Esophagus (tissue), 2 donors: ENCODE measurements at regions not wholly inside any gene's neighbourhood (a gene's known extent, or its start where the extent isn't known, plus 50 kb on each side); places are given as distances from the start of the nearest gene placed in this dataset.

Experiments used
- H3K27ac ChIP-seq, 2 donors: one replicate each; pipeline ENCODE4 v1.5.1; 2013; ENCODE audit warnings: low read depth in 2 of 2, mild to moderate bottlenecking in 2 of 2, inconsistent platforms in 1 of 2, low read length in 1 of 2, moderate library complexity in 1 of 2
- H3K27me3 ChIP-seq, 2 donors: one replicate each; pipeline ENCODE4 v1.6.1; 2013; ENCODE audit warnings: low read length in 2 of 2, control low read depth in 1 of 2, mild to moderate bottlenecking in 1 of 2; ENCODE audit not compliant: insufficient read depth in 2 of 2, control insufficient read depth in 1 of 2
- H3K36me3 ChIP-seq, 2 donors: one replicate each; pipeline ENCODE4 v1.6.1; 2013; ENCODE audit warnings: low read length in 1 of 2; ENCODE audit not compliant: control insufficient read depth in 2 of 2, insufficient read depth in 2 of 2
- H3K4me1 ChIP-seq, 2 donors: one replicate each; pipeline ENCODE4 v1.6.1; 2013; ENCODE audit warnings: low read length in 1 of 2; ENCODE audit not compliant: control insufficient read depth in 2 of 2, insufficient read depth in 2 of 2
- H3K4me3 ChIP-seq, 2 donors: one replicate each; pipeline ENCODE4 v1.5.1; 2013; ENCODE audit warnings: low read length in 2 of 2, mild to moderate bottlenecking in 2 of 2, low read depth in 1 of 2, moderate library complexity in 1 of 2
- H3K9me3 ChIP-seq, 2 donors: one replicate each; pipeline ENCODE4 v1.6.1; 2013; ENCODE audit warnings: mild to moderate bottlenecking in 2 of 2, low read depth in 1 of 2, low read length in 1 of 2, moderate library complexity in 1 of 2; ENCODE audit not compliant: control insufficient read depth in 2 of 2, insufficient read depth in 1 of 2
- WGBS, 2 donors: extraction: QIAGEN DNeasy Blood & Tissue Kit; methylation state at CpG; one replicate each; pipeline ENCODE4 v1.1.7; 2013; 5-methylcytosine and 5-hydroxymethylcytosine counted together
- donor health status: healthy with polysubstance abuse.
- donor health status: Bipolar disorder and iron deficiency.

DNA sequence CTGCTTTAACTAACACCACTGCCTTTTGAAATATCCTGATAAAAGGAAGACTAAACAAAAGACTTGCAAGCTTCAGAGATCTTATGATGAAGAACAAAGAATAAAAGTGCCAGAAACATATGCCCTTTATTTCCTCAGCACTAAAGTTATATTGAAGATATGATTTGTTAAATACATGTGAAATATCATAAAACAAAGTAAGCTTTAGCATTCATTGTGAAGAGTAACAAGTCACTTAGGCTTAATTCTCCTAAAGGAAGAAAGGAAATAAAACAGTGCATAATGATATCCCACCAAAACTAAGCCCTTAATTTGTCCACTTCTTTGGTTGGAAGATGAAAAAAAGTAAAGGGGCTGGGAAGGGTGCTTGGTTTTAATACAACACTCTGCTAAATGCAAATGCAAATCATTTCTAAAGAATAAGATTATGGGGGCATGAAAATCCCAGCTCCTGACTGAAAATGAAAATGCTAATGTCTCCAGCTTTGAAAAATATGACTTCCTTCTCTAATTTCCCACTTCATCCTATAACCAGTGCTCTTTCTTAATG lies 227.2 kb downstream of the FAT4 start:
- Histone ChIP-seq H3K36me3 (no peaks in the 10 kb centered on the region), H3K27me3 (no peaks in the 10 kb centered on the region), H3K9me3 (peaks cover 0 to 3% of the 10 kb centered on the region in 2 donors), H3K4me1 (no peaks in the 10 kb centered on the region), H3K4me3 (no peak overlapping the region), H3K27ac (no peak overlapping the region)

DNA sequence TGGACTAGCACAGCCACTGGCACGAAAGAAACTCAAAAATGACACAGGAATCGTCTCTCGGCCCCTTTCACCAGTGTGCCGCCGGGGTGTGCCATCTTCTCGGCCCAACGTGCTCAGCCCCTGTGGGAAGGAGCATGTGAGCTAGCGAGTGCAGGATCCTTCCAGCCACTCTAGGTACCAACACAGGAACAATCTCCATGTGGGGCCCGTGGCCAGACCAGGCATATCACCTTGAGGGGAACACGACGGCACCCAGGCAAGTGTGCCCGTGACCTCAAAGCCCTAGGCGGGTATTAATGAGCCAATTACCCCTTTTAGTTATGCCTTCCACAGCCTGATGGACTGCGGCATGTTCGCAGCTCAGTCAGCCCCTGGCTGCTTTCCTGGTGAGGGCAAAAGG lies 231.5 kb downstream of the FAT4 start:
- H3K4me1 ChIP-seq, result no peaks in the 10 kb centered on the region
- H3K9me3 ChIP-seq, result peaks cover 0 to 3% of the 10 kb centered on the region in 2 donors
- WGBS, 2 donors, result 90 to 95% methylated on average over 15 of the region's 15 CpGs
- no peaks in the 10 kb centered on the region for H3K27me3 ChIP-seq
- no peaks in the 10 kb centered on the region for H3K36me3 ChIP-seq
- no peak overlapping the region for H3K27ac ChIP-seq
- no peak overlapping the region for H3K4me3 ChIP-seq

DNA sequence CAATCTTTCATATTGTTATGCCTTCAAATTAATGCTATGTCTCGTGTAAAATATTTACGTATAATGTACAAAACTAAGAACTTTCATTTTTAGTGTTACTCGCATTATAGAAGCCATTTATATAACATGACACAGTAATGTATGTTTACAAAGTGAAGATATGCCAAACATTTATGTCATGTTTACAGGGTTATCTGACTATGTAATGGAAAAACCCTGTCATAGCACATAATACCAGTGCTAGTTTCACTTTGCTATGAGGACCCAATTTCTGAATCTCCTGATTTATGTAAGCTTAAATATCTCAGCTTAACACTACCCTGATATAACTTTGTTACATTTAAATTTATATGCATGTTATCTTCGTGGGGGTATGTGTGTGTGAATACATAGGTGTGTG lies 233.1 kb downstream of the FAT4 start:
- no peak overlapping the region for H3K4me3 ChIP-seq
- 67 to 68% methylated on average over 4 of the region's 4 CpGs for WGBS, 2 donors
- H3K4me1 ChIP-seq, result no peaks in the 10 kb centered on the region
- no peak overlapping the region for H3K27ac ChIP-seq
- no peaks in the 10 kb centered on the region for H3K27me3 ChIP-seq
- no peaks in the 10 kb centered on the region for H3K36me3 ChIP-seq
- H3K9me3 ChIP-seq, result peaks cover 0 to 3% of the 10 kb centered on the region in 2 donors

DNA sequence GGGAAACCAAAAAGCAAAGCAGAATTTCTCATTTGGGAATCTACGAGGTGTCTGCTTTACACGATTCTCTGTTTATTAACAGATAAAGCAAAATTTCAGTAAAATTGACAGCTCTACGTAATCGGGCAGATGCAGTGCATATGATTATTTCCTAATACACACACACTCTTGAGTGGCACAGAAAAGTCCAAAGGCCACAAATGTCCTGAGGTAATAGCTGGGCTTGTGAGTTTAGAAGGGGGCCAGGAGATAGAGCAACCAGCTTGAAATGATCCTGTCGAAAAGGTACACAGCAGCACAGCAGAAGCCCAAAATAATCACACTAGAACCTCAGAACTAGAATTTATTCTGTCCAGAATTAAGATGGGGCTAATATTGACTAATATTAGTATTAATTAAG lies 236.0 kb downstream of the FAT4 start:
- H3K9me3 ChIP-seq, result peaks cover 0 to 3% of the 10 kb centered on the region in 2 donors
- WGBS, 2 donors, result 61 to 78% methylated on average over 5 of the region's 5 CpGs
- no peaks in the 10 kb centered on the region for H3K27me3 ChIP-seq
- no peaks in the 10 kb centered on the region for H3K36me3 ChIP-seq
- no peak overlapping the region for H3K27ac ChIP-seq
- no peaks in the 10 kb centered on the region for H3K4me1 ChIP-seq
- H3K4me3 ChIP-seq, result no peak overlapping the region

DNA sequence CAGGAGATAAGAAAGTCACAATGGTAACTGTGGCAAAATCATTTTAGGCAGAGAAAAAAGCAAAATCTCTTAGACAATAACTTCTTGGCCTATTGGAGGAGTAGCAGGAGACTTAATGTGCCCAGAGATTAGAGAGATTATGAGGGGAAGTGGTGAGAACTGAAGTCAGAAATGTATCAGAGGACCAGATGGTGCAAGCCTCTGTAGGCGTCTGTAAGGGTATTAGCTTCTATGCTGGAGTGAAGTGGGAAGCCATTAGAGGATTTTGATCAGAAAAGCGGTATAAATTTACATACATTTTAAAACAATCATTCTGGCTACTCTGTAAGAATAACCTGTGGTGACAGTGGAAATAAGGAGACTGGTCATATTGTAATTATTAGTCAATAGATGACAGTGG lies 236.7 kb downstream of the FAT4 start:
- H3K27ac ChIP-seq, result no peak overlapping the region
- H3K36me3 ChIP-seq, result no peaks in the 10 kb centered on the region
- H3K4me3 ChIP-seq, result no peak overlapping the region
- 79 to 86% methylated on average over 2 of the region's 2 CpGs for WGBS, 2 donors
- no peaks in the 10 kb centered on the region for H3K27me3 ChIP-seq
- H3K4me1 ChIP-seq, result no peaks in the 10 kb centered on the region
- H3K9me3 ChIP-seq, result no peaks in the 10 kb centered on the region

DNA sequence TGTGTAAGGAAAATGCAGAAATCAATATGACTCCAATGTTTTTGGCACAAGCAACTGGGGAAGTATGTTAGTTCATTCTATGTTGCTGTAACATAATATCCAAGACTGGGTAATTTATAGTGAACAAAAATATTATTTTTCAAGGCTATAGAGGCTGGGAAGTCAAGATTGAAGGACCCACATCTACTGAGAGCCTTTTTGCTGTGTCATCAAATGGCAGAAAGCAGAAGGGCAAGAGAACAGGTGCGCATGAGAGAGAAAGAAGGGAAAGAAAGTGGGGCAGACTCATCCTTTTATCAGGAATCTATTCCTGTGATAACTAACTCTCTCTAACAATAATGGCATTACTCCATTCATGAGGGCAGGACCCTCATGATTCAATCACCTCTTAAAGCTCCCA lies 237.2 kb downstream of the FAT4 start:
- Histone ChIP-seq H3K9me3 (no peaks in the 10 kb centered on the region), H3K4me1 (no peaks in the 10 kb centered on the region), H3K36me3 (no peaks in the 10 kb centered on the region), H3K27me3 (no peaks in the 10 kb centered on the region), H3K4me3 (no peak overlapping the region), H3K27ac (no peak overlapping the region)
- 84 to 100% methylated on average over 1 of the region's 1 CpG for WGBS, 2 donors

DNA sequence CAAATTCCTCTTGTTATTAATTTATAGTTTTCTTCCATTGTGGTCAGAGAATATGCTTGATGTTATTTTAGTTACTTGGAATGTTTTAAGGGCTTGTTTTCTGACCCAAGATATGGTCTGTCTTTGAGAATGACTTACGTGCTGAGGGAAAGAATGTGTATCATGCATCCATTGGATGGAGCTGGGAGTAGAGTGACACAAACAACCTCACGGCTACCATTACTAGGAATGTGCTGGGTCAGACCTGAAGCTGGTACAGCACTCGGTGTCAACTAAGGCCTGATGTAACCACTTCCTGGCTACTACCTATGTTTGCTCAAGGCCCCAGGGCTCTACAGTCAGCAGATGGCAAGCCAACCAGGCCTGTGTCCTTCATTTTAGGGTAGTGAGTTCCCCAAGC lies 257.8 kb downstream of the FAT4 start:
- no peak overlapping the region for H3K27ac ChIP-seq
- WGBS, 2 donors, result 83 to 89% methylated on average over 3 of the region's 3 CpGs
- H3K4me1 ChIP-seq, result no peaks in the 10 kb centered on the region
- no peaks in the 10 kb centered on the region for H3K36me3 ChIP-seq
- peaks cover 0 to 2% of the 10 kb centered on the region in 2 donors for H3K9me3 ChIP-seq
- no peak overlapping the region for H3K4me3 ChIP-seq
- H3K27me3 ChIP-seq, result no peaks in the 10 kb centered on the region

DNA sequence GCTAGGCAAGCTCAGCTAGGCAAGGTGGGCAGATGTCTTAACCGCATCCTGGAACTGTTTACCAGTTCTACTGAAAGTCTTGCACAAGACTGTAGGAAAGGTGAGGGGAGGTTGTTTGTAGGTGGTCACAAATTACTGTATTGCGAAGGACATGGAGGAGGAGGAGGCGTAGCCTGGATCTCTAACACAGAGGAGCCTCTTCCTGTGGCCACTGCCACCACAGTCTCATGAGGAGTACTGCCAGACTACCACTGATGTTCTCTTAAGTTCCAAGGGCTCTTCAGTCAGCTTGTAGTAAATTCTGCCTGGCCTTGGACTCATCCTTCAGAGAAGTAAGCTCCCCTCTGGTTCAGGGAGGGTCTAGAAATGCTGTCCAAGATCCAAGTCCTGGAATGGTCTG lies 258.6 kb downstream of the FAT4 start:
- Histone ChIP-seq H3K27ac (no peak overlapping the region), H3K36me3 (no peaks in the 10 kb centered on the region), H3K9me3 (peaks cover 0 to 2% of the 10 kb centered on the region in 2 donors), H3K4me1 (no peaks in the 10 kb centered on the region), H3K27me3 (no peaks in the 10 kb centered on the region), H3K4me3 (no peak overlapping the region)
- WGBS, 2 donors, result 90 to 96% methylated on average over 3 of the region's 3 CpGs

DNA sequence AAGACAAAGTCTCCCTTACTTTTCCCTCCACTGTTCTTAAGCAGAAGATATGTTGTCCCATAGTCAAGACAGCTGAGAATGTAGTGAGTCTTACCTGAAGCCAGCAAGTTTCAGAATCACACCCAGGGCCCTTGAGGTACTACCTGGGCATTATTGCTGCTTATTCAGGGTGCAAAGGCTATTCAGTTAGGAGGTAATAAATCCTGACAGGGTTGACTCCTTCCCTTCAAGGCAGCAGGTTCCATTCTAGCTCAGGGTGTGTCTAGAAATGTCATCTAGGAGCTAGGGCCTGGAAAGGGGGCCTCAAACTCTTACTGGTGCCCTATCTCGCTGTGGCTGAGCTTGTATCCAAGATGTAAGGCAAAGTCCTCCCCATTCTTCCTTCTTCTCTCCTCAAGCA lies 259.0 kb downstream of the FAT4 start:
- Histone ChIP-seq H3K36me3 (no peaks in the 10 kb centered on the region), H3K9me3 (peaks cover 0 to 2% of the 10 kb centered on the region in 2 donors), H3K4me1 (no peaks in the 10 kb centered on the region), H3K4me3 (no peak overlapping the region), H3K27ac (no peak overlapping the region), H3K27me3 (no peaks in the 10 kb centered on the region)
- 70 to 74% methylated on average over 1 of the region's 1 CpG for whole genome bisulfite sequencing, 2 donors

DNA sequence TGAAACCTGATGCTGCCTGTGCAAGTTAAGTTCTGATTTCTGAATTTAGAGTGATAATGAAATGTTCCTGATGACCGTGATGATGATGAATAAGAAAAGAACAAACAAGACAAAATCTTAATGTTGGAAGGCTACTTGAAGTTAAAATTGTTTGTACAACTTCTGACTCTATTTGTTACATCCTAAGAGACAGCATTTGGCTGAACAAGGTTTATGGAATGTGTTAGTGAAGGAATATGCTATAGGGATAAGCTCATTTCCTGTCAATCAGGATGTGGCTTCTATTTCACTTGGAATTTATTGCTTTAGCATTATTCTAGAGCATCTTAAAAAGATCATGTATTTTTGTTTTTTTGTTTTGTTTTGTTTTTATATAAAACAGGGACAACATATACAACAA lies 267.5 kb downstream of the FAT4 start:
- H3K36me3 ChIP-seq, result no peaks in the 10 kb centered on the region
- H3K27me3 ChIP-seq, result no peaks in the 10 kb centered on the region
- H3K4me3 ChIP-seq, result no peak overlapping the region
- WGBS, 2 donors, result 67 to 72% methylated on average over 1 of the region's 1 CpG
- no peaks in the 10 kb centered on the region for H3K4me1 ChIP-seq
- no peaks in the 10 kb centered on the region for H3K9me3 ChIP-seq
- H3K27ac ChIP-seq, result no peak overlapping the region
